Thymus (tissue), 11 donors: ENCODE measurements at regions not wholly inside any gene's neighbourhood (a gene's known extent, or its start where the extent isn't known, plus 50 kb on each side); places are given as distances from the start of the nearest gene placed in this dataset.

Source experiments
- DNase-seq, 9 donors: peaks; one replicate each; pipeline ENCODE4 v3.0.0-alpha.2; 2013; ENCODE audit warnings: low spot score in 9 of 9, low read depth in 6 of 9, missing footprints in 1 of 9
- H3K27ac ChIP-seq, 2 donors: one replicate each; pipeline ENCODE4 v1.5.1; 2013; ENCODE audit warnings: control low read depth in 1 of 2, low read depth in 1 of 2, low read length in 1 of 2, mild to moderate bottlenecking in 1 of 2, moderate library complexity in 1 of 2
- H3K27me3 ChIP-seq, 2 donors: one replicate each; pipeline ENCODE4 v1.5.1; 2013; ENCODE audit warnings: low read length in 1 of 2; ENCODE audit not compliant: control insufficient read depth in 2 of 2, insufficient read depth in 1 of 2
- H3K36me3 ChIP-seq, 2 donors: one replicate each; pipeline ENCODE4 v1.5.1; 2013; ENCODE audit warnings: low read length in 1 of 2, mild to moderate bottlenecking in 1 of 2, moderate library complexity in 1 of 2; ENCODE audit not compliant: control insufficient read depth in 2 of 2, insufficient read depth in 2 of 2
- H3K4me1 ChIP-seq, 2 donors: one replicate each; pipeline ENCODE4 v1.5.1; 2013; ENCODE audit warnings: low read length in 2 of 2; ENCODE audit not compliant: control insufficient read depth in 2 of 2, insufficient read depth in 2 of 2
- H3K4me3 ChIP-seq, 2 donors: one replicate each; pipeline ENCODE4 v1.5.1; 2013; ENCODE audit warnings: low read length in 2 of 2, control low read depth in 1 of 2, mild to moderate bottlenecking in 1 of 2
- H3K9me3 ChIP-seq, 2 donors: one replicate each; pipeline ENCODE4 v1.5.1; 2013; ENCODE audit warnings: low read length in 1 of 2, mild to moderate bottlenecking in 1 of 2; ENCODE audit not compliant: control insufficient read depth in 2 of 2, insufficient read depth in 1 of 2
- WGBS: extraction: QIAGEN DNeasy Blood & Tissue Kit; methylation state at CpG from one replicate; pipeline ENCODE4 v1.1.7; 2013; 5-methylcytosine and 5-hydroxymethylcytosine counted together
- donor health status: healthy.

GRCh38 chr1:72634946-72635345 lies 352.6 kb upstream of the NEGR1 start:
- WGBS, result 98% methylated on average over 3 of the region's 3 CpGs
- no peaks in the 10 kb centered on the region for H3K9me3 ChIP-seq
- DNase-seq, result no peak
- H3K36me3 ChIP-seq, result no peaks in the 10 kb centered on the region
- no peaks in the 10 kb centered on the region for H3K27me3 ChIP-seq
- no peak overlapping the region for H3K27ac ChIP-seq
- H3K4me1 ChIP-seq, result no peaks in the 10 kb centered on the region
- no peak overlapping the region for H3K4me3 ChIP-seq

- DNase-seq, result no peak
- no peaks in the 10 kb centered on the region for H3K4me1 ChIP-seq
- WGBS, result 91% methylated on average over 2 of the region's 2 CpGs
These were observed 349.1 kb upstream of the NEGR1 start for GRCh38 chr1:72631449-72631848.

GRCh38 chr1:72623299-72623708 lies 341.0 kb upstream of the NEGR1 start:
- Histone ChIP-seq H3K4me1 (no peaks in the 10 kb centered on the region), H3K4me3 (peak overlapping the region in 1 of 2 donors; percentile 19), H3K36me3 (no peaks in the 10 kb centered on the region), H3K9me3 (no peaks in the 10 kb centered on the region), H3K27ac (no peak overlapping the region), H3K27me3 (no peaks in the 10 kb centered on the region)
- 47% methylated on average over 4 of the region's 4 CpGs for WGBS
- DNase-seq, result peak in 8 of 9 donors; percentile 5 to 76 (median 23)

More at GRCh38 chr1:72631449-72631848, 349.1 kb upstream of the NEGR1 start:
- Histone ChIP-seq H3K27ac (no peak overlapping the region), H3K27me3 (no peaks in the 10 kb centered on the region), H3K36me3 (no peaks in the 10 kb centered on the region), H3K4me3 (no peak overlapping the region), H3K9me3 (no peaks in the 10 kb centered on the region)

GRCh38 chr1:72620453-72620852 lies 338.1 kb upstream of the NEGR1 start:
- Histone ChIP-seq H3K4me3 (no peak overlapping the region), H3K9me3 (no peaks in the 10 kb centered on the region), H3K27ac (no peak overlapping the region), H3K36me3 (no peaks in the 10 kb centered on the region), H3K27me3 (no peaks in the 10 kb centered on the region), H3K4me1 (no peaks in the 10 kb centered on the region)
- DNase-seq, result no peak
- 94% methylated on average over 2 of the region's 2 CpGs for WGBS

GRCh38 chr1:72606216-72606810 lies 324.0 kb upstream of the NEGR1 start:
- 75% methylated on average over 3 of the region's 3 CpGs for whole genome bisulfite sequencing
- Histone ChIP-seq H3K9me3 (no peaks in the 10 kb centered on the region), H3K4me3 (no peak overlapping the region), H3K36me3 (no peaks in the 10 kb centered on the region), H3K4me1 (no peaks in the 10 kb centered on the region), H3K27me3 (no peaks in the 10 kb centered on the region), H3K27ac (no peak overlapping the region)
- DNase-seq, result no peak

GRCh38 chr1:72601035-72601674 lies 318.8 kb upstream of the NEGR1 start:
- H3K4me3 ChIP-seq, result no peak overlapping the region
- DNase-seq, result no peak
- H3K27ac ChIP-seq, result no peak overlapping the region
- H3K9me3 ChIP-seq, result no peaks in the 10 kb centered on the region
- H3K4me1 ChIP-seq, result no peaks in the 10 kb centered on the region
- H3K27me3 ChIP-seq, result no peaks in the 10 kb centered on the region
- H3K36me3 ChIP-seq, result no peaks in the 10 kb centered on the region
- 97% methylated on average over 6 of the region's 6 CpGs for WGBS

- H3K4me1 ChIP-seq, result no peaks in the 10 kb centered on the region
- H3K27ac ChIP-seq, result no peak overlapping the region
- no peaks in the 10 kb centered on the region for H3K9me3 ChIP-seq
- no peak overlapping the region for H3K4me3 ChIP-seq
- no peak for DNase-seq
- no peaks in the 10 kb centered on the region for H3K36me3 ChIP-seq
- no peaks in the 10 kb centered on the region for H3K27me3 ChIP-seq
- 97% methylated on average over 8 of the region's 8 CpGs for WGBS
These were observed 303.8 kb upstream of the NEGR1 start for GRCh38 chr1:72586023-72586685.

GRCh38 chr1:72579629-72580028 lies 297.3 kb upstream of the NEGR1 start:
- Histone ChIP-seq H3K27ac (no peak overlapping the region), H3K9me3 (no peaks in the 10 kb centered on the region), H3K4me1 (no peaks in the 10 kb centered on the region), H3K27me3 (no peaks in the 10 kb centered on the region), H3K4me3 (no peak overlapping the region), H3K36me3 (no peaks in the 10 kb centered on the region)
- WGBS, result 91% methylated on average over 2 of the region's 2 CpGs
- no peak for DNase-seq

- Histone ChIP-seq H3K9me3 (no peaks in the 10 kb centered on the region), H3K4me3 (no peak overlapping the region), H3K4me1 (no peaks in the 10 kb centered on the region), H3K27ac (no peak overlapping the region), H3K27me3 (no peaks in the 10 kb centered on the region), H3K36me3 (no peaks in the 10 kb centered on the region)
- 95% methylated on average over 2 of the region's 2 CpGs for WGBS
- DNase-seq, result no peak
These were observed 288.5 kb upstream of the NEGR1 start for GRCh38 chr1:72570815-72571214.
